Adrenal gland (tissue), 9 donors: ENCODE measurements at regions not wholly inside any gene's neighbourhood (a gene's known extent, or its start where the extent isn't known, plus 50 kb on each side); places are given as distances from the start of the nearest gene placed in this dataset.

Source experiments
- DNase-seq, 7 donors: peaks; one replicate each; pipeline ENCODE4 v3.0.0-alpha.2; 2019 to 2020
- H3K27ac ChIP-seq, 5 donors: fragments of 200-600 bp; sonication (generic) in 4 of 5; 1 replicate in 3 of 5; 2 replicates in 2 of 5; pipeline versions ENCODE4 v1.5.1 to v1.8.0; 2016 to 2020; ENCODE audit warnings: mild to moderate bottlenecking in 1 of 5
- H3K27me3 ChIP-seq: fragments of 200-600 bp; 2 replicates; pipeline ENCODE4 v1.8.0; 2021
- H3K36me3 ChIP-seq, 2 donors: fragments of 200-600 bp; replicated peaks in 1 of 2; 1 replicate in 1 of 2; 2 replicates in 1 of 2; pipeline versions ENCODE4 v1.5.1 to v1.8.0; 2018 to 2022
- H3K4me1 ChIP-seq, 2 donors: fragments of 200-600 bp; replicated peaks in 1 of 2; 1 replicate in 1 of 2; 2 replicates in 1 of 2; pipeline versions ENCODE4 v1.5.1 to v1.8.0; 2018 to 2021
- H3K4me3 ChIP-seq, 4 donors: fragments of 200-600 bp; sonication (generic) in 3 of 4; one replicate each; pipeline ENCODE4 v1.5.1; 2016 to 2018
- H3K9me3 ChIP-seq, 3 donors: fragments of 200-600 bp; sonication (generic) in 1 of 3; replicated peaks in 1 of 3; 1 replicate in 2 of 3; 2 replicates in 1 of 3; pipeline versions ENCODE4 v1.5.1 to v1.8.0; 2016 to 2021
- CTCF ChIP-seq, 6 experiments: fragments of 450-650 bp in 4 of 6; fragments of 200-600 bp in 2 of 6; sonication (generic) in 1 of 6; IDR thresholded peaks; 1 replicate in 5 of 6; 2 replicates in 1 of 6; pipeline versions ENCODE4 v1.5.1 to v1.8.0; 2016 to 2021; ENCODE audit warnings: antibody characterized with exemption in 6 of 6, mild to moderate bottlenecking in 2 of 6, moderate library complexity in 1 of 6
- POLR2A ChIP-seq, 2 donors: fragments of 450-650 bp; IDR thresholded peaks; one replicate each; pipeline ENCODE4 v1.6.1; 2017; ENCODE audit warnings: antibody characterized with exemption in 2 of 2, mild to moderate bottlenecking in 2 of 2, moderate library complexity in 1 of 2
- WGBS, 4 donors: extraction: QIAGEN DNeasy Blood & Tissue Kit in 2 of 4; methylation state at CpG; one replicate each; pipeline versions ENCODE4 v1.1.5 to v1.1.7; 2013 to 2017; 5-methylcytosine and 5-hydroxymethylcytosine counted together
- intact Hi-C, 2 donors: fragments of 100-400 bp; cut with DNase I; formaldehyde crosslinking; loops; one replicate each; pipeline versions ENCODE4 v1.14.1 to v1.15.0; 2022 to 2023
- donor health status: healthy with polysubstance abuse.
- donor health status: Bipolar disorder and iron deficiency.
- donor health status: DM: yes; HTN: yes; CAD: no.
- donor health status: DM: no; HTN: no; CAD: no.
- donor health status: DM: no; HTN: no; CAD: no.

- DNase-seq = no peak
- H3K4me1 ChIP-seq = no peaks in the 10 kb centered on the region
- H3K4me3 ChIP-seq = no peak overlapping the region
- intact Hi-C loops = no loop called here
- no peaks in the 10 kb centered on the region for H3K27me3 ChIP-seq
- H3K27ac ChIP-seq = no peak overlapping the region
- no peaks in the 10 kb centered on the region for H3K9me3 ChIP-seq
- H3K36me3 ChIP-seq = no peaks in the 10 kb centered on the region
- 85 to 94% (median 87%) methylated on average over 7 of the region's 7 CpGs for WGBS, 4 donors
- no peak for TF ChIP-seq CTCF (IDR thresholded peaks at IDR 0.05)
- TF ChIP-seq POLR2A (IDR thresholded peaks at IDR 0.05) = no peak
Measured at GRCh38 chr12:11564984-11565651, 84.4 kb upstream of the ETV6 start.

GRCh38 chr12:11565752-11566151 is 83.7 kb upstream of the ETV6 start:
- no peaks in the 10 kb centered on the region for H3K27me3 ChIP-seq
- H3K4me1 ChIP-seq = no peaks in the 10 kb centered on the region
- H3K4me3 ChIP-seq = no peak overlapping the region
- H3K27ac ChIP-seq = no peak overlapping the region
- H3K36me3 ChIP-seq = no peaks in the 10 kb centered on the region
- WGBS, 4 donors = 85 to 96% (median 89%) methylated on average over 2 of the region's 2 CpGs
- no peak for DNase-seq
- H3K9me3 ChIP-seq = no peaks in the 10 kb centered on the region
- intact Hi-C loops = no loop called here
- TF ChIP-seq CTCF (IDR thresholded peaks at IDR 0.05) (no peak), POLR2A (IDR thresholded peaks at IDR 0.05) (no peak)

GRCh38 chr12:11568155-11568761 is 81.2 kb upstream of the ETV6 start:
- H3K36me3 ChIP-seq = no peaks in the 10 kb centered on the region
- H3K4me1 ChIP-seq = no peaks in the 10 kb centered on the region
- no peak for TF ChIP-seq POLR2A (IDR thresholded peaks at IDR 0.05)
- TF ChIP-seq CTCF (IDR thresholded peaks at IDR 0.05) = no peak
- no peak overlapping the region for H3K27ac ChIP-seq
- H3K4me3 ChIP-seq = no peak overlapping the region
- no peak for DNase-seq
- no peaks in the 10 kb centered on the region for H3K27me3 ChIP-seq
- intact Hi-C loops = no loop called here
- 87 to 91% (median 89%) methylated on average over 3 of the region's 3 CpGs for WGBS, 4 donors
- H3K9me3 ChIP-seq = no peaks in the 10 kb centered on the region

- no peaks in the 10 kb centered on the region for H3K27me3 ChIP-seq
- H3K4me3 ChIP-seq = no peak overlapping the region
- H3K27ac ChIP-seq = no peak overlapping the region
- H3K4me1 ChIP-seq = no peaks in the 10 kb centered on the region
- TF ChIP-seq POLR2A (IDR thresholded peaks at IDR 0.05) (no peak), CTCF (IDR thresholded peaks at IDR 0.05) (no peak)
- no peaks in the 10 kb centered on the region for H3K9me3 ChIP-seq
- H3K36me3 ChIP-seq = no peaks in the 10 kb centered on the region
- WGBS, 4 donors = 89 to 92% (median 90%) methylated on average over 8 of the region's 8 CpGs
- intact Hi-C loops = no loop called here
- no peak for DNase-seq
Measured at GRCh38 chr12:11568762-11569478, 80.6 kb upstream of the ETV6 start.
